GM12878 (cell line): ENCODE measurements at regions not wholly inside any gene's neighbourhood (a gene's known extent, or its start where the extent isn't known, plus 50 kb on each side); places are given as distances from the start of the nearest gene placed in this dataset.
"Not testable (repeated sequence)": the region's sequence is repeated elsewhere in the genome, so short reads cannot be mapped to it uniquely, and the experiment has no call there.

ENCODE experiments used
- FOXM1 ChIP-seq: IDR thresholded peaks from 2 replicates; pipeline ENCODE4 v1.6.1; 2012; ENCODE audit warnings: low read depth, mild to moderate bottlenecking, inconsistent platforms, low read length, moderate library complexity
- PML ChIP-seq: IDR thresholded peaks from 2 replicates; pipeline ENCODE4 v1.6.1; 2012; ENCODE audit warnings: low read length, inconsistent platforms

DNA sequence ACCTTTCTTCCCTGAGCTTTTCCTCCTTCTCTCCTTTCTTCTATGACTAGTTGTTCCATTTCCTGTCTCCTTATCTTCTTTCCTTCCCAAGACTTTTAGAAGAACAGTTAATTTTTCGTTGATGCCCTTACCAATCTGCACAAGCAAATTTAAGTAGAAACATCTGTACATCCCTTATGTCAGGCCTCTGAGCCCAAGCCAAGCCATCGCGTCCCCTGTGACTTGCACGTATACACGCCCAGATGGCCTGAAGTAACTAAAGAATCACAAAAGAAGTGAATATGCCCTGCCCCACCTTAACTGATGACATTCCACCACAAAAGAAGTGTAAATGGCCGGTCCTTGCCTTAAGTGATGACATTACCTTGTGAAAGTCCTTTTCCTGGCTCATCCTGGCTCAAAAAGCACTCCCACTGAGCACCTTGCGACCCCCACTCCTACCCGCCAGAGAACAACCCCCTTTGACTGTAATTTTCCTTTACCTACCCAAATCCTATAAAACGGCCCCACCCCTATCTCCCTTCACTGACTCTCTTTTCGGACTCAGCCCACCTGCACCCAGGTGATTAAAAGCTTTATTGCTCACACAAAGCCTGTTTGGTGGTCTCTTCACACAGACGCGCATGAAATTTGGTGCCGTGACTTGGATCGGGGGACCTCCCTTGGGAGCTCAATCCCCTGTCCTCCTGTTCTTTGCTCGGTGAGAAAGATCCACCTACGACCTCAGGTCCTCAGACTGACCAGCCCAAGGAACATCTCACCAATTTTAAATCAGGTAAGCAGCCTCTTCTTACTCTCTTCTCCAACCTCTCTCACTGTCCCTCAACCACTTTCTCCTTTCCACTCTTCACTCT, 53.7 kb upstream of the SPP1 start:
- TF ChIP-seq PML, FOXM1: not testable (repeated sequence)
